ENCODE measurements at regions not wholly inside any gene's neighbourhood (a gene's known extent, or its start where the extent isn't known, plus 50 kb on each side); places are given as distances from the start of the nearest gene placed in this dataset.
"Not testable (repeated sequence)": the region's sequence is repeated elsewhere in the genome, so short reads cannot be mapped to it uniquely, and the experiment has no call there.

- DNase-seq (ENCODE audit: low read depth), result no peak
Observed at GRCh38 chr3:71958533-71958932, 173.6 kb upstream of the PROK2 start.

DNA sequence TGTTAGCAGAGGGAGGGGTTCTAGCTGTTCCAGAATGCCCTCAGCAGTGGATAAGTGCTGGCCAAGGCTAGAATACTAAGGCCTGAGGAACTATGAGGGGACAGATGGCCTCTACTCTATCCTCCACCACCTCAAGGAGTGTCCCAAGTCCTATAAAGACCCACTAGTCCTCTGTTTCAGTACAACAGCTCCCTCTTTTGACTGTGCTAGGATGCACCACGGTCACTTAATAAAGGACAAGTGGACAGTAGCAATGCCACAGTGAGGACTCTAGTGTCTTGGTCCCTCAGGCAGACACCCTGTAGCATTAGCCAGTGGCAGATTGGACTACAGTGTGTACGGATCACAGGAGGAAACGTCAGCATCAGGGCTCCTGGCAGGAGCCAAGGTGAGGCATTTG lies 171.8 kb upstream of the PROK2 start:
- no peak for DNase-seq (ENCODE audit: low read depth)

DNA sequence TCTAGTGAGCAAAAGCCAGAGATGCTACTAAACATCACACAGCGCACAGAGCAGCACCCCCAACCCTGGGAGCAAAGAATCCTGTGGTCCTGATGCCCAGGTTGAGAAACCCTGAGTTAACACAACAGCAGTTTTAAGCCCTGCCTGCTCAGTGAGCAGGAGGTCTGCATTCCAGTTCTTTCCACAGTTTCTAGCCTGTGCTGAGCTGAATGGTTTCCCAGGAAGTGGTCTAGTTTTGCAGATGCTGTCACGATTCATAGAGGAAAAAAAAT lies 171.1 kb upstream of the PROK2 start:
- no peak for DNase-seq (ENCODE audit: low read depth)

- DNase-seq (ENCODE audit: low read depth), result no peak
Observed at GRCh38 chr3:71955240-71956068, 170.5 kb upstream of the PROK2 start.

- DNase-seq (ENCODE audit: low read depth), result no peak
Observed at GRCh38 chr3:71951842-71952241, 166.9 kb upstream of the PROK2 start.

GRCh38 chr3:71951361-71951760 lies 166.4 kb upstream of the PROK2 start:
- DNase-seq (ENCODE audit: low read depth), result no peak

- no peak for DNase-seq (ENCODE audit: low read depth)
Observed at GRCh38 chr3:71949442-71949841, 164.5 kb upstream of the PROK2 start.

DNA sequence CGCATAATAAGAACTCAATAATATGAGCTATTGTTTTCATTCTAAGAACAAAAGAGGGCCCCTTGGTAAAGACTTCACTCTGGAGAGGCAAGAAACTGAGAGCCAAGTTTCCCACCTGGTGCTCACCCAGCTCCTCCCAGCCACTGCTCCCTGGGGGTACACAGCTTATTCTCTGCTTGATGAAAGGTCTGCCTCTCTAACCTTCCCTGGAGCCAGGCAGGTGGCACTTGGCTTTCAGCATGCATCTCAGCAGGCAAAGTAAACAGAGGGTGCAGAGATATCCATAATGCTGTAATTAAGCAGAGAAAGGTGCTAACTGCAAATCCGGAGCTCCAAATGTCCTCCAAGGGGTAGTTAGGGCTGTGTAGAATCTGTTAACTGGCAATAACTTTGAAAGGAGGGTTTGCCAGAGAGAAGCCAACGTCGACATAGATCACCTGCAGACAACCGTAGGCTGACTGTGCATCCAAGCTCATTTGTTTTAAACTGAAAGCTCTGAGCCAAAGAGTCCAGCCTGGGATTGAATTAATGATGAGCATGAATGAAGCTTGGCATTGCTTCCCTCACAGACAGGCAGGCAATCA lies 159.6 kb upstream of the PROK2 start:
- DNase-seq (ENCODE audit: low read depth), result no peak

DNA sequence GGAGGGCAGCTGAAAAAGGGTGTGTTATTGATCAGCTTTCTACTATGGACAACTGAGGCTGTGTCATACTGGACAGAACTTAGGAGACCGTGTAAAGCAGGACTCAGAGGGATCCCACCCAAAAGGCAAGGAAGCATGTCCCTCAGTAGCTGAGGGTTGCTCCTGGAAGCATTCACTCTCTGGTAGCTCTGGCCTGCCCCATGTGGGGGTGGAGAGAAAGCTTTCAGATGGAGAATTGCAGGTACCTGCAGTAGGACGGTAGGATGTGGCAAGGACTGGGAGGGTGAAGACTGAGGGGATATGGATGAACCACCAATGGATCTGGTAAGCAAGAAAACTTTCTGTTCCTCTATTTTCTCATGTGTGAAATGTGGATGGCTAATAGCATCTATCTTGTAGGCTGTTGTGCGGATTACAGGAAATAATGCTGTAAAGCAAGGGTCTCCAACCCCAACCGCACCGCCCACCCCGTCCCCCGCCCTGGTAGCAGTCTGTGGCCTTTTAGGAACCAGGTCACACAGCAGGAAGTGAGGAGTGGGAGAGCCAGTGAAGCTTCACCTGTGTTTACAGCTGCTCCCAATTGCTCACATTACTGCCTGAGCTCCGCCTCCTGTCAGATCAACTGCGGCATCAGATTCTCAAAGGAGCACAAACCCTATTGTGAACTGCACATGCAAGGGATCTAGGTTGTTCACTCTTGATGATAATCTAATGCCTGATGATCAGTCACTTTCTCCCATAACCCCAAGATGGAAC lies 157.7 kb upstream of the PROK2 start:
- no peak for DNase-seq (ENCODE audit: low read depth)

- DNase-seq (ENCODE audit: low read depth), result no peak
Observed at GRCh38 chr3:71940486-71940885, 155.5 kb upstream of the PROK2 start.

DNA sequence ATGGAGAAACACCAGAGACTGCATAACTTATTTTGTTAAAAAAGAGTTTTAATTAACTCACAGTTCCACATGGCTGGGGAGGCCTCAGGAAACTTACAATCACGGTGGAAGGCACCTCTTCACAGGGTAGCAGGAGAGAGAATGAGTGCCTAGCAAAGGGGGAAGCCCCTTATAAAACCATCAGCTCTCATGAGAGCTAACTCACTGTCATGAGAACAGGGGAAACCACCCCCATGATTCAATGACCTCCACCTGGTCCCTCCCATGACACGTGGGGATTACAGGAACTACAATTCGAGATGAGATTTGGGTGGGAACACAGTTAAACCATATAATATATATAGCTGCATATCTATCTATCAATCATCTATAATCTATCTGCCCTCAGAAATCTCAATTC lies 153.1 kb upstream of the PROK2 start:
- DNase-seq (ENCODE audit: low read depth), result not testable (repeated sequence)

DNA sequence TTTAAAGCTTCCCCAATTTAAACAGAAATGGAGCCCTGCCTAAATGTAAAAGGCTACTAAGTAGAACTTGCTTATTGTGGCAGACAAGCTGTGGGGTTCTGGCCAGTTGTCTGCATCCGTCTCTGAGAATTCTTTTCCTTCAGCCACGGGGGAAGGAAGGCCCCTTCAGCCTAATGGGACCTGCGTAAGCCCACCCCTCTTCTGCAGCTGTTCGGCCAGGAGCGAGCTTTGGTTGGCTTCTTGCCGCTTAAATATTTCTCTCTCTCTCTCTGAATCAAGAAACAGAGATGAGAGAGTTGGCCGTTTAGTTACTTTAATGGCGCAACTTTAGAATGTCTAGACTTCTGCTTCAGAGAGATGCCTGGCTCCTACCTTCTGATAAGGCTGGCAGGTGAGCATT lies 151.7 kb upstream of the PROK2 start:
- no peak for DNase-seq (ENCODE audit: low read depth)

- DNase-seq (ENCODE audit: low read depth), result no peak
Observed at GRCh38 chr3:71934520-71935270, 149.7 kb upstream of the PROK2 start.

GRCh38 chr3:71931922-71932321 lies 147.0 kb upstream of the PROK2 start:
- DNase-seq (ENCODE audit: low read depth), result no peak

DNA sequence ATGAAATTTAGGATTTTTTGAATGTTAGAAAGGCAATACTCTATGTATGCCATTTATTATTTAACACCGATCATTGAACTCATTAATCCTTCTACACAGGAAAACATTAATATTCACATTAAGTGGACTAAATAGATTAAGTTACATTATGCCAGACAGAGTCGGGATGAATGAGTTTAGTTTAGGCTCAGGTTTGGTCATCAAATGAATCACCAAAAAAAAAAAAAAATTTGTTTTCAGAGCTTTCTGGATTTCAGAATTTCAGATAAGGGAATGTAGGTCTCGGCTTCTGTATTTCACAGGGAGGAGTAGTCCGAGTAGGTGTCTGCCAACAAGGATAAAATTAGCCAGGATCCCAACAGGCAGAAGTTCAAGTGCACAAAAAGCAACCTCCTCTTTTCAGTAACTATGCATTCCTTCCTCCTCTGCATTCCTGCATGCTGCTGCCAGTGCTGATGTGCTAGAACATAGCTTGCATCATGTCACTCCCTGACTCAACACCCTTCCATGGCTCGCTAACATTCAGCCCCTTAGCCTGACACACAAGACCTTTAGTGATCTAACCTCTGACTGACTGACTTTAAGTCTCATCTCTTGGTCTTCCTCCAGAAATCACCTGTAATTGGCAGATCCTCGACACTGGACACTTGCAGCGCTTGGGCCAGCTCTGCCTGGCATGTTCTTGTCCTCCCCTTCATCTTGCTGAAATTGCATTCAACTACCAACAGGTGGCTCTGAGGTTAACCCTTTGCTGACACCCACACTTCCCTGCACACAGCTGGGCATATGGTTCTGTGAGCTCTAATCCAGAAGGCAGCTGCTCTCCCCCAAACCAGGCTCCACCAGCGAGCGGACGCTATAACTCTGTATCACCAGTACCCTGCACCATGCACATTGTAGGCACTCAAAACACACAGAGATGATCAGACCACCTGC lies 145.4 kb upstream of the PROK2 start:
- no peak for DNase-seq (ENCODE audit: low read depth)

GRCh38 chr3:71928212-71928611 lies 143.3 kb upstream of the PROK2 start:
- no peak for DNase-seq (ENCODE audit: low read depth)

- DNase-seq (ENCODE audit: low read depth), result no peak
Observed at GRCh38 chr3:71927505-71928066, 142.6 kb upstream of the PROK2 start.

- no peak for DNase-seq (ENCODE audit: low read depth)
Observed at GRCh38 chr3:71926616-71927015, 141.7 kb upstream of the PROK2 start.

GRCh38 chr3:71926262-71926600 lies 141.3 kb upstream of the PROK2 start:
- DNase-seq (ENCODE audit: low read depth), result no peak

DNA sequence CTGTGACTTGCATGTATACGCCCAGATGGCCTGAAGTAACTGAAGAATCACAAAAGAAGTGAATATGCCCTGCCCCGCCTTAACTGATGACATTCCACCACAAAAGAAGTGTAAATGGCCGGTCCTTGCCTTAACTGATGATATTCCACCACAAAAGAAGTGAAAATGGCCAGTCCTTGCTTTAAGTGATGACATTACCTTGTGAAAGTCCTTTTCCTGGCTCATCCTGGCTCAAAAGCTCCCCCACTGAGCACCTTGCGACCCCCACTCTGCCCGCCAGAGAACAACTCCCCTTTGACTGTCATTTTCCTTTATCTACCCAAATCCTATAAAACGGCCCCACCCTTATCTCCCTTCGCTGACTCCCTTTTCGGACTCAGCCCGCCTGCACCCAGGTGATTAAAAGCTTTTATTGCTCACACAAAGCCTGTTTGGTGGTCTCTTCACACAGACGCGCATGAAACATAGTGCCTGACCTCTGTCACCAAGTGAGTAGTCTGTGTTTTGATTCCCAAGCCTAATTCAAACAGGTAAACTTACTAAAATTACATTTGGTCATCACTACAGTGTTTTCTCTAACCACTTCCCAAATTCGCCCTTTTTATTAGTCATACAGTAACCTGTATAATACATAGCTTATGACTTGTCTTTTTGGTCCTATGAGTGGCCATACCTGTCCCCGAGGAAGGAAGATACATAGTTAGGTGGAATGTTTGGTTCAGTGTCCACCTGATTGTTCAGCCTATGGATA lies 140.7 kb upstream of the PROK2 start:
- not testable (repeated sequence) for DNase-seq (ENCODE audit: low read depth)

GRCh38 chr3:71924721-71925120 lies 139.8 kb upstream of the PROK2 start:
- no peak for DNase-seq (ENCODE audit: low read depth)

Data from activated T-helper 1 cell treated with Interleukin-2 at 50 U/mL for 16 hours (primary cell).